Small intestine (tissue), 7 donors: ENCODE measurements at regions not wholly inside any gene's neighbourhood (a gene's known extent, or its start where the extent isn't known, plus 50 kb on each side); places are given as distances from the start of the nearest gene placed in this dataset.
"Not testable (repeated sequence)": the region's sequence is repeated elsewhere in the genome, so short reads cannot be mapped to it uniquely, and the experiment has no call there.

Source experiments
- DNase-seq, 2 donors: peaks; one replicate each; pipeline versions ENCODE4 v3.0.0 to v3.0.0-alpha.2; 2013
- FAIRE-seq: peaks from 2 replicates; lab custom pipeline; 2012; peaks lifted over from hg19 to GRCh38; lab: Jason Lieb, UNC
- H3K27ac ChIP-seq, 3 donors: one replicate each; pipeline ENCODE4 v1.5.1; 2013; ENCODE audit warnings: low read length in 2 of 3, mild to moderate bottlenecking in 2 of 3, control low read depth in 1 of 3, inconsistent platforms in 1 of 3, low read depth in 1 of 3, moderate library complexity in 1 of 3
- H3K27me3 ChIP-seq, 3 donors: one replicate each; pipeline ENCODE4 v1.6.1; 2013; ENCODE audit warnings: low read length in 3 of 3, inconsistent platforms in 1 of 3; ENCODE audit not compliant: control insufficient read depth in 3 of 3, insufficient read depth in 3 of 3
- H3K36me3 ChIP-seq, 3 donors: one replicate each; pipeline ENCODE4 v1.6.1; 2013; ENCODE audit warnings: low read length in 3 of 3, inconsistent platforms in 1 of 3, low read depth in 1 of 3, mild to moderate bottlenecking in 1 of 3, moderate library complexity in 1 of 3; ENCODE audit not compliant: control insufficient read depth in 3 of 3, insufficient read depth in 2 of 3
- H3K4me1 ChIP-seq, 3 donors: one replicate each; pipeline ENCODE4 v1.6.1; 2013; ENCODE audit warnings: low read length in 2 of 3, inconsistent platforms in 1 of 3, low read depth in 1 of 3, mild to moderate bottlenecking in 1 of 3, moderate library complexity in 1 of 3; ENCODE audit not compliant: control insufficient read depth in 3 of 3, insufficient read depth in 2 of 3
- H3K4me3 ChIP-seq, 3 donors: one replicate each; pipeline ENCODE4 v1.5.1; 2013; ENCODE audit warnings: low read length in 3 of 3, control low read depth in 1 of 3, inconsistent platforms in 1 of 3, low read depth in 1 of 3, mild to moderate bottlenecking in 1 of 3, moderate library complexity in 1 of 3
- H3K9me3 ChIP-seq, 2 donors: one replicate each; pipeline ENCODE4 v1.6.1; 2013; ENCODE audit warnings: low read depth in 1 of 2, low read length in 1 of 2; ENCODE audit not compliant: control insufficient read depth in 2 of 2, insufficient read depth in 1 of 2
- WGBS, 3 donors: extraction: QIAGEN DNeasy Blood & Tissue Kit; methylation state at CpG; one replicate each; pipeline ENCODE4 v1.1.7; 2013; 5-methylcytosine and 5-hydroxymethylcytosine counted together
- donor health status: healthy with polysubstance abuse.
- donor health status: control.
- donor health status: control.
- donor health status: Bipolar disorder and iron deficiency.
- donor health status: healthy.

DNA sequence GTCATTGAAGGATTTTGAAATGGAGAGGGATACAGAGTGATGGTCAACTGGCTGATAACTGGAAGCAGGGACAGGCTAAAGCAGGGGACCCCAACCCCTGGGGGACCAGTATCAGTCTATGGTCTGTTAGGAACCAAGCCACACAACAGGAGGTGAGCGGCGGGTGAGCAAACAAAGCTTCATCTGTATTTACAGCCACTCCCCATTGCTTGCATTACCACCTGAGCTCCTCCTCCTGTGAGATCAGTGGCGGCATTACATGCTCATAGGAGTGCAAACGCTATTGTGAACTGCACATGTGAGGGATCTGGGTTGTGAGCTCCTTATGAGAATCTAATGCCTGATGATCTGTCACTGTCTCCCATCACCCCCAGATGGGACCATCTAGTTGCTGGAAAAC, 407.9 kb downstream of the BUD13 start:
- 85 to 94% (median 89%) methylated on average over 4 of the region's 4 CpGs for WGBS, 3 donors
- DNase-seq, H3K9me3 ChIP-seq, H3K27me3 ChIP-seq, H3K4me1 ChIP-seq, H3K4me3 ChIP-seq, H3K36me3 ChIP-seq, FAIRE-seq, H3K27ac ChIP-seq: not testable (repeated sequence)

DNA sequence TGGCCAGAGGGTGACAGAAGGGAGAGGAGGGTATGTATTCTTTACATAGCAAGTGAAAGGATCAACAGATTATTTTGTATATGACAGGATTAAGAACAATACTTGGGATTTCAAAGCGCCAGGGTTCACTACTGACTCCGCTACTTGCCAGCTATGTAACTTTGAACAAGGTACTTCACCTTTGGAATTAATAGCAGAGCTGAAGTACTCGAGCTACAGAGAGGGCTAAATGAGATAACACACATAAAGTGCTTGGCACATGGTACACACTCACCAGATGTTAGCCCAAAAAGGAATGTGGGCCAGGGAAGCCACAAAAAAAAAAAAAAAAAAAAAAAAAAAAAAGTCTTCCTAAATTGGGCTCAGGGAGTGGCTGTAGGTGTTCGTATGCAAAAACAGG, 408.4 kb downstream of the BUD13 start:
- Histone ChIP-seq H3K36me3 (no peaks in the 10 kb centered on the region), H3K4me1 (no peaks in the 10 kb centered on the region), H3K4me3 (no peak overlapping the region), H3K9me3 (no peaks in the 10 kb centered on the region), H3K27me3 (no peaks in the 10 kb centered on the region), H3K27ac (no peak overlapping the region)
- FAIRE-seq (no peak), DNase-seq (no peak)
- WGBS, 3 donors, result 63 to 73% (median 69%) methylated on average over 4 of the region's 4 CpGs

DNA sequence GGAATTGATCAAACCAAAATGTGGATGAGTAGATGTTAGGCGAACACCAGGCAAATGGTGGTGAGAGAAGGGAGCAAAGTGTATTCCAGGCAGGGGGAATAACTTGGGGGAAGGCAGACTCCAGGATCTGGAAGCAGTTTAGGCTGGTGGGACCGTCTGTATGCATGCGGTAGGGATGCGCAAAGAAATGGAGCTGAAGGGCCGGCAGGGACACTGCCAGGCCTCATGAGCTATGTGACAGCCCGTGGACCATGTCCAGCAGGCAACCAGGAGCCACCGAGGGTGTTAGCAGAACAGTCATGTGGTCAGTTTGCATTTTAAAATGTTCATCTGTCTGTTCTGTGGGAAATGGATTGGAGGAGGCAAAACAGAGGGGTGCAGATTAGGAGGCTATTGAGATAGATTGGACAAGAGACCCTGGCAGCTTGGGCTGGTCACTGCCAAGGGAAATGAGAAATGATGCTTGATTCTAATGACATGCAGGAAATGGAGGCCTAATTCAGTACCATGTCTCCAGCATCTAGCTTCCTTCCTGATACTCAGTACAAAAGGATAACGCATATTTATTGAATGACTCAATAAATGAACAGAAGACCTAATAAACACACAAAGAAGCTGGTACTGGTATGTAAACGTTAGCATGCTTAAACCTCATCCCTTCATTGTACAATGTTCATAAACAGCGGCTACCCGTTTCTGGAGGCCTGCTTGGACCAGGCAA, 412.4 kb downstream of the BUD13 start:
- Histone ChIP-seq H3K9me3 (no peaks in the 10 kb centered on the region), H3K4me3 (no peak overlapping the region), H3K4me1 (no peaks in the 10 kb centered on the region), H3K36me3 (no peaks in the 10 kb centered on the region), H3K27ac (no peak overlapping the region), H3K27me3 (peaks cover 0 to 12% (median 0%) of the 10 kb centered on the region in 3 donors)
- FAIRE-seq (no peak), DNase-seq (no peak)
- WGBS, 3 donors, result 75 to 85% (median 78%) methylated on average over 11 of the region's 11 CpGs

DNA sequence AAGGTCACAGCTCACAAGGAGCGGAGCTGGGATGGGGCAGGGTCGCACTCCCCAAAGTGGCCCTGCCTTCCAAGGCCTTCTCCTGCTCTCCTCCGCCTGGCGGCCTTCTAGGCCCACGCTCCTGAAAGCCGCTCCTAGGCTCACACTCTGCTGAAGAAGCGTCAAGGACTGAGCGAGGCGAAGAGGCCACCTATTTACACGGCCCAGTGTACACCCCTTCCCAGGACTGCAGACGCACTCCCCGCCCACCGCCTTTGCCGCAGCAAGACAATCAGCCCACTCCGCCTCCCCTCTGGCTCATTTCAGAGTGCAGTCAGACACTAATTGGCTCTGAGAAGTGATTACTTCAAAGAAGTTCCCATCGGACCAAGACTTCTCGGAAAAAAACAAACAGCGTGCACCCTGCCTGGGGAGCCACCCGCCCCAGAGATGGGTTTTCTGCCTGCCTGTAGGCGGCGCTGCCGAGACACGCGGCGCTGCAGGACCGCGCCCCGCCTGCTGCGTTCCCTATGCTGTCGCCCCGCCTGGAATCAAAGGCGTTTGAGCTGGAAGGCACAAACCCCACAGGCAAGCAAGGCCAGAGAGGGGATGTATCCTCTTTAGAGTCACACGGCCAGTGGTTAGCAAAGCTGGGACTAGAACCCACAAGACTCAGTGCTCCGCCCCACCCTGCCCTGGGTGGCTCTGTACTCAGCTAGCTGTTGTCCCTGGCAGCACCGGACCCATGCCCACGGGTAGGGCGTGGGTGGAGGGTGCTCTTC, 414.8 kb downstream of the BUD13 start:
- Histone ChIP-seq H3K9me3 (no peaks in the 10 kb centered on the region), H3K4me3 (no peak overlapping the region), H3K4me1 (no peaks in the 10 kb centered on the region), H3K27ac (no peak overlapping the region), H3K36me3 (no peaks in the 10 kb centered on the region), H3K27me3 (peaks cover 0 to 12% (median 0%) of the 10 kb centered on the region in 3 donors)
- WGBS, 3 donors, result 42 to 45% (median 45%) methylated on average over 37 of the region's 37 CpGs
- DNase-seq (peak; percentile 55 to 80), FAIRE-seq (no peak)

DNA sequence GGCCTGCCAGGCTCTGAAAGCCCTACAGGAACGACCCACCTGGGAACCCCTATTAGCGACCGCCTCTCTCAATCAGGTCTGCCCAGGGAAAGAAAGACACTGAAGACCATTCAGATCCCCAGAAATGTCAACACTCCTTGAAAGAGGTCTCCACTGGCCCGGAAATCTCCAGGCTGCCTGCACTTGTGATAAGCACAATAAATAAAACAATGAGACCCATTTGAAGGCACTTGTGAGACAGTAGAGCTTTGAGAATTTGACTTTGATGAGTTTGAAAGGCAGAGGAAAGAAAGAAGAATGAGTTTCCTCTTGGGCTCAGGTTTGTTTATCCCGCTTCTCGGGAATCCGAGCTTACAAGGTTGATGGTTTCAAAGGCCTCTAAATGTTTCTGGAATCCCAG, 416.3 kb downstream of the BUD13 start:
- Histone ChIP-seq H3K27me3 (peaks cover 0 to 12% (median 0%) of the 10 kb centered on the region in 3 donors), H3K36me3 (no peaks in the 10 kb centered on the region), H3K9me3 (no peaks in the 10 kb centered on the region), H3K4me1 (no peaks in the 10 kb centered on the region), H3K4me3 (no peak overlapping the region), H3K27ac (no peak overlapping the region)
- 59 to 79% (median 76%) methylated on average over 7 of the region's 7 CpGs for WGBS, 3 donors
- no peak for DNase-seq
- FAIRE-seq, result no peak

DNA sequence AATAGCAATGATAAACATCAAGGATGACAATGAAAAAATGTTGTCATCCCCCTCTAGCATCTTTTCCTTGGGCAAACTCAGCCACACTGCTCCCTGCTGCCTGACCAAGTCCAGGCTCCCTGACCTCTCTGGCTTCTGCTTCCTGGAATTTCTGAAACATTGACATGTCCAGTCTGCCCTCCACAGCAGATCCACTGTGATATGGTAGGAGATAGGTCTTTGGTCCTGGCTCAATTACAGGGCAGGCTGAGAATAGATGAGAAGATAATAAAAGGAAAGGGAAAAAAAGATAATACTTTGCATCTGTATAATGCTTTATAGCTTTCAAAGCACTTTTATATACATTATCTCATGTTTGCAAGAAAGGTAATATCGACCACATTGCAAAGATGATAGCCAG, 417.7 kb downstream of the BUD13 start:
- WGBS, 3 donors, result 65 to 79% (median 70%) methylated on average over 1 of the region's 1 CpG
- no peak for DNase-seq

DNA sequence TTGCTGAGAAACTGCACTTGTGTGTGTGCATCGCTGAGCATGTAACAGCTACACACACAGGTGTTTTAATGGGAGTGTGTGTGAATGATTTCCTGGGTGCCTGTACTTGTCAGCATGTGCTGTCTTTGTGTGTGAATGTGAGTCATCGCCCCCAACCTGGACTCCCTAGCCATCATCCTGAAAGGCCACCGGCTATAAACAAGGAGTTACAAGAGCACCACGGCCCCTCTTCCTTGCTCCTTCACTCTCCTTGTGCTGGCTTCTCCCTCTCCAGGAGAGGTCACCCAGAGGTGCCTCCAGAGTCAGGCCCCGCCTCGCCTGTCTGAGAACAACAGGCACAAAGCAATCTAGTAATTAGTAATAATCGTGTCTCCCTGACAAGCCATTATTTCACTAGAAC, 419.2 kb downstream of the BUD13 start:
- FAIRE-seq (no peak), DNase-seq (peak in 1 of 2 donors; percentile 8)
- Histone ChIP-seq H3K27ac (no peak overlapping the region), H3K27me3 (peaks cover 0 to 12% (median 0%) of the 10 kb centered on the region in 3 donors), H3K4me1 (no peaks in the 10 kb centered on the region), H3K9me3 (no peaks in the 10 kb centered on the region), H3K36me3 (no peaks in the 10 kb centered on the region), H3K4me3 (no peak overlapping the region)
- WGBS, 3 donors, result 15 to 62% (median 31%) methylated on average over 7 of the region's 7 CpGs

More for the DNA sequence above, 417.7 kb downstream of the BUD13 start:
- Histone ChIP-seq H3K4me1 (no peaks in the 10 kb centered on the region), H3K9me3 (no peaks in the 10 kb centered on the region), H3K36me3 (no peaks in the 10 kb centered on the region), H3K4me3 (no peak overlapping the region), H3K27me3 (peaks cover 0 to 12% (median 0%) of the 10 kb centered on the region in 3 donors), H3K27ac (no peak overlapping the region)
- no peak for FAIRE-seq

DNA sequence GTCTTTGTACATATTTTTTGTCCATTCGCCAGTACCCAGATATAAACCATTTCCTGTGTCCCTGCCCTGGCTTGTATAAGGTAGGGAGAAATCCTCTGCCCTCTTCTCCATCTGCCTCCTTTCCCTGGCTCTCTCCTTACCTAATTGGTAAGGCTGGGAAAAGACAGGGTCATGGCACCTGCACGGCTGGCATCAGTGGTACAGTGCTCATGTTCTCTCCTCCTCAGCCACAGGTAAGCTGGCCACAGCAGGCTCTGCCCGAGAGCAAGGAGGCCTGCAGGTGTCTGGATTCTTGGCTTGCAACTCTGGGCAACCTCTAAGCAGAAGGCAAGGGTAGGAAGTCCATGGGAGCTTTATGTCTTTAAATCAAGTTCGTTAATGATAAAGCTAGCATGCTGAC, 419.9 kb downstream of the BUD13 start:
- 31 to 71% (median 49%) methylated on average over 4 of the region's 4 CpGs for WGBS, 3 donors
- Histone ChIP-seq H3K27me3 (peaks cover 0 to 8% (median 0%) of the 10 kb centered on the region in 3 donors), H3K27ac (no peak overlapping the region), H3K9me3 (no peaks in the 10 kb centered on the region), H3K36me3 (no peaks in the 10 kb centered on the region), H3K4me1 (no peaks in the 10 kb centered on the region), H3K4me3 (no peak overlapping the region)
- no peak for DNase-seq
- no peak for FAIRE-seq
